ENCODE measurements at regions not wholly inside any gene's neighbourhood (a gene's known extent, or its start where the extent isn't known, plus 50 kb on each side); places are given as distances from the start of the nearest gene placed in this dataset.

- ChIA-PET POLR2A (ENCODE audit: unreplicated experiment) (no interaction called here), CTCF (no interaction called here)
- Histone ChIP-seq H4K20me1 (ENCODE audit: insufficient read depth) (no peaks in the 10 kb centered on the region), H3K9me2 (ENCODE audit: insufficient read depth) (no peaks in the 10 kb centered on the region), H3K4me3 (no peak overlapping the region), H3K9me3 (ENCODE audit: insufficient read depth, low read depth) (no peaks in the 10 kb centered on the region), H3K36me3 (ENCODE audit: low read depth) (no peaks in the 10 kb centered on the region), H3K4me1 (replicated peaks; ENCODE audit: insufficient read depth) (no peaks in the 10 kb centered on the region), H3K4me2 (no peak overlapping the region), H3K27me3 (ENCODE audit: insufficient read depth, low read depth) (no peaks in the 10 kb centered on the region), H3K27ac (no peak overlapping the region), H2AFZ (no peak overlapping the region), H3F3A (ENCODE audit: insufficient read depth, low read depth) (no peaks in the 10 kb centered on the region), H3K79me2 (ENCODE audit: low read depth) (no peaks in the 10 kb centered on the region)
- no TSS peak for BruUV-seq (replicated peaks)
- intact Hi-C loops (cut with micrococcal nuclease; ENCODE audit: unreplicated experiment) = no loop called here
- TF ChIP-seq CTCF (conservative IDR thresholded peaks at IDR 0.05) (no peak), EZH2 (IDR thresholded peaks at IDR 0.05; ENCODE audit: low read depth) (no peak)
- DNase-seq = no peak
These were observed 820.8 kb upstream of the MAP3K7 start for GRCh38 chr6:91407706-91408105.

- no peaks in the 10 kb centered on the region for H3K79me2 ChIP-seq (ENCODE audit: low read depth)
- H3K36me3 ChIP-seq (ENCODE audit: low read depth) = no peaks in the 10 kb centered on the region
- BruUV-seq (replicated peaks) = no TSS peak
- intact Hi-C loops (cut with micrococcal nuclease; ENCODE audit: unreplicated experiment) = no loop called here
- H3K4me3 ChIP-seq = no peak overlapping the region
- no peak overlapping the region for H3K27ac ChIP-seq
- H3F3A ChIP-seq (ENCODE audit: insufficient read depth, low read depth) = no peaks in the 10 kb centered on the region
- no peak overlapping the region for H2AFZ ChIP-seq
- DNase-seq = no peak
- H3K9me3 ChIP-seq (ENCODE audit: insufficient read depth, low read depth) = no peaks in the 10 kb centered on the region
- ChIA-PET POLR2A (ENCODE audit: unreplicated experiment) (no interaction called here), CTCF (interaction anchor here (0.6 kb wide), 1 partner anchor 570 kb away, joined by 4 read pairs; no protein-coding TSS in a partner anchor)
- no peak overlapping the region for H3K4me2 ChIP-seq
- H3K4me1 ChIP-seq (replicated peaks; ENCODE audit: insufficient read depth) = no peaks in the 10 kb centered on the region
- no peaks in the 10 kb centered on the region for H3K27me3 ChIP-seq (ENCODE audit: insufficient read depth, low read depth)
- no peaks in the 10 kb centered on the region for H3K9me2 ChIP-seq (ENCODE audit: insufficient read depth)
- no peaks in the 10 kb centered on the region for H4K20me1 ChIP-seq (ENCODE audit: insufficient read depth)
- TF ChIP-seq CTCF (conservative IDR thresholded peaks at IDR 0.05) = no peak
- no peak for TF ChIP-seq EZH2 (IDR thresholded peaks at IDR 0.05; ENCODE audit: low read depth)
These were observed 806.1 kb upstream of the MAP3K7 start for GRCh38 chr6:91392951-91393350.

- H3K27me3 ChIP-seq (ENCODE audit: insufficient read depth, low read depth) = no peaks in the 10 kb centered on the region
- POLR2A ChIA-PET (ENCODE audit: unreplicated experiment) = no interaction called here
- no TSS peak for BruUV-seq (replicated peaks)
These were observed 800.6 kb upstream of the MAP3K7 start for GRCh38 chr6:91387290-91388059.

More at GRCh38 chr6:91387290-91388059, 800.6 kb upstream of the MAP3K7 start:
- Histone ChIP-seq H3K36me3 (ENCODE audit: low read depth) (no peaks in the 10 kb centered on the region), H3K9me3 (ENCODE audit: insufficient read depth, low read depth) (no peaks in the 10 kb centered on the region), H3F3A (ENCODE audit: insufficient read depth, low read depth) (no peaks in the 10 kb centered on the region), H2AFZ (no peak overlapping the region), H3K27ac (no peak overlapping the region), H3K9me2 (ENCODE audit: insufficient read depth) (no peaks in the 10 kb centered on the region), H3K4me1 (replicated peaks; ENCODE audit: insufficient read depth) (no peaks in the 10 kb centered on the region), H3K4me2 (no peak overlapping the region), H3K79me2 (ENCODE audit: low read depth) (no peaks in the 10 kb centered on the region), H3K4me3 (no peak overlapping the region), H4K20me1 (ENCODE audit: insufficient read depth) (no peaks in the 10 kb centered on the region)
- CTCF ChIA-PET = no interaction called here
- no peak for DNase-seq
- intact Hi-C loops (cut with micrococcal nuclease; ENCODE audit: unreplicated experiment) = no loop called here
- no peak for TF ChIP-seq CTCF (conservative IDR thresholded peaks at IDR 0.05)
- TF ChIP-seq EZH2 (IDR thresholded peaks at IDR 0.05; ENCODE audit: low read depth) = no peak
